ENCODE measurements at regions not wholly inside any gene's neighbourhood (a gene's known extent, or its start where the extent isn't known, plus 50 kb on each side); places are given as distances from the start of the nearest gene placed in this dataset.

DNA sequence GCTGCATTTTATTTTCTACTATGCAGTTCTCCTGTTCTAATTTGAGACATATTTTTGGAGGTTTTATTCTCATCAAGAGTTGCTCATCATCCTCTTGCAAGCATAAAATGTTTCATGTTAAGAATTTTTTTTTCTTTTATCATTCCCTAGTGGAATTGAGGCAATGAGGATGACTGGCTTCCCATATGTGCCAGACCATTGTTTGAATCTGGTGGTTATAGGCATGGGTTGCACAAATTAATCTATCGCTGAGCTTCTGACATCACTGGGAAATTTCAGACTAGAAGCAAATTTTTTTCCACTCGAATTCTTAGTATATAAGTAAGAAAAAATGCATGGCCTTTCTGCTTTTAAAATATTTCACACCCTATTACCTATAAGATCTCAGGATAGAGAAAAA is 279.1 kb upstream of the PLSCR5 start:
- Histone ChIP-seq H3K27ac (ENCODE audit: low read depth, low read length) (no peak overlapping the region), H3K4me2 (ENCODE audit: low read length) (no peak overlapping the region), H3K9me3 (ENCODE audit: insufficient read depth, low read depth, low read length) (no peaks in the 10 kb centered on the region), H2AFZ (ENCODE audit: low read depth, low read length) (no peak overlapping the region), H3K79me2 (ENCODE audit: insufficient read depth, low read length) (no peaks in the 10 kb centered on the region), H3K27me3 (ENCODE audit: insufficient read depth, low read length) (no peaks in the 10 kb centered on the region), H3K36me3 (ENCODE audit: insufficient read depth, low read length) (no peaks in the 10 kb centered on the region), H3K9ac (ENCODE audit: low read length) (no peak overlapping the region), H4K20me1 (ENCODE audit: insufficient read depth, low read length) (no peaks in the 10 kb centered on the region), H3K4me1 (ENCODE audit: insufficient read depth, low read length) (no peaks in the 10 kb centered on the region), H3K4me3 (ENCODE audit: insufficient read depth, low read depth, low read length) (no peak overlapping the region)
- Mint-ChIP-seq H3K9me3 (ENCODE audit: unreplicated experiment) (no peaks in the 10 kb centered on the region), H3K27me3 (ENCODE audit: low read depth, unreplicated experiment) (no peaks in the 10 kb centered on the region), H3K36me3 (ENCODE audit: low read depth, unreplicated experiment) (no peaks in the 10 kb centered on the region), H3K4me3 (ENCODE audit: unreplicated experiment) (no peak overlapping the region), H3K27ac (ENCODE audit: unreplicated experiment) (no peak overlapping the region), H3K4me1 (ENCODE audit: low read depth, unreplicated experiment) (no peaks in the 10 kb centered on the region)
- TF ChIP-seq EZH2 (IDR thresholded peaks at IDR 0.05; ENCODE audit: insufficient read depth, low read length) (no peak), CTCF (IDR thresholded peaks at IDR 0.05; ENCODE audit: insufficient read depth, low read depth, low read length) (no peak)
- no peak for DNase-seq (ENCODE audit: low read depth)
- no peak for FAIRE-seq

DNA sequence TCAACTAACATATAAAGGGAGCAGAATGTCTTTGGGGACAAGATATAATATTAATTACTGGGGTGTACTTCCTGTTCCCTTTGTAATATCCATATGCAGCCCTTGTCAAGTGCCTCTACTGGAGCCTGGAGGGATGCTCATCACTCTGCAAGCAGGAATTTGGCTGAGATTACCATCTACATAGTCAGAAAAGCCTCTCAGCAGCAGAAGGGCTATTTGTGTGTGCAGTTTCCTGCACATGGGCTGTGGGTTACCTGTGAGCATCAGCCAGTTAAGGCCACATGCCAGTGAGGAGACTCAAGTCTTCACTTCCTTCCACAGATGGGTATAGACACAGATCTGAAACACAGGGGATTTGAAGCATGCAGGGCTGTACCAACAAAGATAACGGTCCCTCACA is 278.1 kb upstream of the PLSCR5 start:
- TF ChIP-seq EZH2 (IDR thresholded peaks at IDR 0.05; ENCODE audit: insufficient read depth, low read length) (no peak), CTCF (IDR thresholded peaks at IDR 0.05; ENCODE audit: insufficient read depth, low read depth, low read length) (no peak)
- no peaks in the 10 kb centered on the region for H3K4me1 Mint-ChIP-seq (ENCODE audit: low read depth, unreplicated experiment)
- H3K4me3 Mint-ChIP-seq (ENCODE audit: unreplicated experiment), result no peak overlapping the region
- Histone ChIP-seq H3K27ac (ENCODE audit: low read depth, low read length) (no peak overlapping the region), H4K20me1 (ENCODE audit: insufficient read depth, low read length) (no peaks in the 10 kb centered on the region), H3K9me3 (ENCODE audit: insufficient read depth, low read depth, low read length) (no peaks in the 10 kb centered on the region), H3K9ac (ENCODE audit: low read length) (no peak overlapping the region), H2AFZ (ENCODE audit: low read depth, low read length) (no peak overlapping the region), H3K4me1 (ENCODE audit: insufficient read depth, low read length) (no peaks in the 10 kb centered on the region), H3K36me3 (ENCODE audit: insufficient read depth, low read length) (no peaks in the 10 kb centered on the region), H3K4me2 (ENCODE audit: low read length) (no peak overlapping the region), H3K4me3 (ENCODE audit: insufficient read depth, low read depth, low read length) (no peak overlapping the region), H3K79me2 (ENCODE audit: insufficient read depth, low read length) (no peaks in the 10 kb centered on the region), H3K27me3 (ENCODE audit: insufficient read depth, low read length) (no peaks in the 10 kb centered on the region)
- no peak for DNase-seq (ENCODE audit: low read depth)
- no peak overlapping the region for H3K27ac Mint-ChIP-seq (ENCODE audit: unreplicated experiment)
- H3K27me3 Mint-ChIP-seq (ENCODE audit: low read depth, unreplicated experiment), result no peaks in the 10 kb centered on the region
- H3K9me3 Mint-ChIP-seq (ENCODE audit: unreplicated experiment), result no peaks in the 10 kb centered on the region
- no peak for FAIRE-seq
- no peaks in the 10 kb centered on the region for H3K36me3 Mint-ChIP-seq (ENCODE audit: low read depth, unreplicated experiment)

DNA sequence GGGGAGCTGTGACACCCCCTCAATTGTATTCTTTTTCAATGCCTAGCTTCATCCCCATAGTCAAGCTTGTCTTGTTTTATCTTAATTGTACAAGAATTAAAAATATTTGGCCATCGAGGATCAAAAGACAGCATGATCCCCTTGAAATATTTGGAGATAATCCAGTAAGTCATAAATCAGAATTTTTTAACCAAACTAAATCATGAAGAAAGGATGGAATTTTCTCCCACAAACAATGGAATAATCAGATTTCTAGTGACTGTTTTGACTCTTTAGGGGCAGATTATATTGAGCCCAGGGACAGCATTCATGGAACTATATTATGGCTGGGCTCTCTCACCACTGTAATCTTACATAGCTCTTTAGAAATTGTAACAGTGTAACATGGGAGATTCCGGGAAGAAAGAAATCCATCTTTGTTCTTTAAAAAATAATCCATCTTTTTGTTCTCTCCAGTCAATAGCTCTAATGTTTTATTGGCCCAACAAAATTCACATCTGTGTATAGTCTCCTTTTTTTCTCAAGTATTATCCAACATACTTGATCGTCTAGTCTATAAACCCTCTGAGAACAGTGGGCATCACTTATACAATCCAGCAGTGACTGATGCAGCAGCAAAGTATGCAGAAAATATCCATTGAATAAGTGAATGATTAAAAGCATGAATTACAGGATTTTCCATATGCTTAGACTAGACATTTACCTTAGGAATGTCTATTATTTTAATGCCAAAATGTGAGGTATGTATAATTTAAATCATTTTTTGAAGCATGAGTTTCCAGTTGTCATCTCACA is 277.0 kb upstream of the PLSCR5 start:
- H3K36me3 Mint-ChIP-seq (ENCODE audit: low read depth, unreplicated experiment), result no peaks in the 10 kb centered on the region
- H3K4me1 Mint-ChIP-seq (ENCODE audit: low read depth, unreplicated experiment), result no peaks in the 10 kb centered on the region

More for the DNA sequence above, 277.0 kb upstream of the PLSCR5 start:
- Histone ChIP-seq H3K4me2 (ENCODE audit: low read length) (no peak overlapping the region), H3K27me3 (ENCODE audit: insufficient read depth, low read length) (no peaks in the 10 kb centered on the region), H3K9me3 (ENCODE audit: insufficient read depth, low read depth, low read length) (no peaks in the 10 kb centered on the region), H3K9ac (ENCODE audit: low read length) (no peak overlapping the region), H3K4me3 (ENCODE audit: insufficient read depth, low read depth, low read length) (no peak overlapping the region), H2AFZ (ENCODE audit: low read depth, low read length) (no peak overlapping the region), H3K36me3 (ENCODE audit: insufficient read depth, low read length) (no peaks in the 10 kb centered on the region), H3K4me1 (ENCODE audit: insufficient read depth, low read length) (no peaks in the 10 kb centered on the region), H3K27ac (ENCODE audit: low read depth, low read length) (no peak overlapping the region), H4K20me1 (ENCODE audit: insufficient read depth, low read length) (no peaks in the 10 kb centered on the region), H3K79me2 (ENCODE audit: insufficient read depth, low read length) (no peaks in the 10 kb centered on the region)
- H3K4me3 Mint-ChIP-seq (ENCODE audit: unreplicated experiment), result no peak overlapping the region
- no peak overlapping the region for H3K27ac Mint-ChIP-seq (ENCODE audit: unreplicated experiment)
- no peak for FAIRE-seq
- H3K27me3 Mint-ChIP-seq (ENCODE audit: low read depth, unreplicated experiment), result no peaks in the 10 kb centered on the region
- no peaks in the 10 kb centered on the region for H3K9me3 Mint-ChIP-seq (ENCODE audit: unreplicated experiment)
- TF ChIP-seq EZH2 (IDR thresholded peaks at IDR 0.05; ENCODE audit: insufficient read depth, low read length) (no peak), CTCF (IDR thresholded peaks at IDR 0.05; ENCODE audit: insufficient read depth, low read depth, low read length) (no peak)
- no peak for DNase-seq (ENCODE audit: low read depth)
